ENCODE measurements at regions not wholly inside any gene's neighbourhood (a gene's known extent, or its start where the extent isn't known, plus 50 kb on each side); places are given as distances from the start of the nearest gene placed in this dataset.

- TF ChIP-seq POLR2A (IDR thresholded peaks at IDR 0.05) (no peak), CTCF (IDR thresholded peaks at IDR 0.05) (peak in 4 of 6 experiments; percentile 24 to 58 (median 54))
- Histone ChIP-seq H3K4me1 (no peaks in the 10 kb centered on the region), H3K27ac (no peak overlapping the region), H3K27me3 (no peaks in the 10 kb centered on the region), H3K9me3 (no peaks in the 10 kb centered on the region), H3K36me3 (no peaks in the 10 kb centered on the region), H3K4me3 (no peak overlapping the region)
- DNase-seq = peak in 2 of 3 donors; percentile 44 to 59
Observed at GRCh38 chr4:104064646-104065577, 345.1 kb upstream of the TACR3 start.

- no peaks in the 10 kb centered on the region for H3K27me3 ChIP-seq
- no peak overlapping the region for H3K4me3 ChIP-seq
- no peaks in the 10 kb centered on the region for H3K36me3 ChIP-seq
- no peaks in the 10 kb centered on the region for H3K9me3 ChIP-seq
- H3K27ac ChIP-seq = no peak overlapping the region
- no peaks in the 10 kb centered on the region for H3K4me1 ChIP-seq
- no peak for DNase-seq
- no peak for TF ChIP-seq POLR2A (IDR thresholded peaks at IDR 0.05)
- TF ChIP-seq CTCF (IDR thresholded peaks at IDR 0.05) = no peak
Observed at GRCh38 chr4:104063341-104063740, 343.6 kb upstream of the TACR3 start.

GRCh38 chr4:104044369-104044768 lies 324.6 kb upstream of the TACR3 start:
- no peaks in the 10 kb centered on the region for H3K36me3 ChIP-seq
- TF ChIP-seq POLR2A (IDR thresholded peaks at IDR 0.05) (no peak), CTCF (IDR thresholded peaks at IDR 0.05) (no peak)
- no peak for DNase-seq
- no peak overlapping the region for H3K27ac ChIP-seq
- H3K4me3 ChIP-seq = no peak overlapping the region
- H3K4me1 ChIP-seq = no peaks in the 10 kb centered on the region
- H3K27me3 ChIP-seq = no peaks in the 10 kb centered on the region
- no peaks in the 10 kb centered on the region for H3K9me3 ChIP-seq

- Histone ChIP-seq H3K27ac (no peak overlapping the region), H3K27me3 (no peaks in the 10 kb centered on the region), H3K9me3 (no peaks in the 10 kb centered on the region), H3K36me3 (no peaks in the 10 kb centered on the region), H3K4me3 (no peak overlapping the region), H3K4me1 (no peaks in the 10 kb centered on the region)
- DNase-seq = no peak
- no peak for TF ChIP-seq POLR2A (IDR thresholded peaks at IDR 0.05)
- no peak for TF ChIP-seq CTCF (IDR thresholded peaks at IDR 0.05)
Observed at GRCh38 chr4:104032896-104033295, 313.1 kb upstream of the TACR3 start.

GRCh38 chr4:104025251-104025650 lies 305.5 kb upstream of the TACR3 start:
- Histone ChIP-seq H3K4me3 (no peak overlapping the region), H3K27me3 (no peaks in the 10 kb centered on the region), H3K4me1 (no peaks in the 10 kb centered on the region), H3K9me3 (no peaks in the 10 kb centered on the region), H3K36me3 (no peaks in the 10 kb centered on the region), H3K27ac (no peak overlapping the region)
- DNase-seq = no peak
- no peak for TF ChIP-seq POLR2A (IDR thresholded peaks at IDR 0.05)
- TF ChIP-seq CTCF (IDR thresholded peaks at IDR 0.05) = no peak

Data from Peyer's patch (tissue), 4 donors.